HG03342 (cell line): ENCODE measurements at regions not wholly inside any gene's neighbourhood (a gene's known extent, or its start where the extent isn't known, plus 50 kb on each side); places are given as distances from the start of the nearest gene placed in this dataset.

ENCODE experiments used
- ATAC-seq: cut with Tn5 transposase; IDR thresholded peaks from one replicate; pipeline ENCODE4 v1.9.1; 2021; ENCODE audit warnings: mild to moderate bottlenecking, moderate library complexity; ENCODE audit not compliant: unreplicated experiment

GRCh38 chr1:105934806-105935205 lies 1121.7 kb upstream of the PRMT6 start:
- ATAC-seq: no peak

GRCh38 chr1:105964879-105965278 lies 1091.6 kb upstream of the PRMT6 start:
- ATAC-seq: no peak

GRCh38 chr1:105997516-105997915 lies 1059.0 kb upstream of the PRMT6 start:
- ATAC-seq: no peak

GRCh38 chr1:106022312-106022902 lies 1034.1 kb upstream of the PRMT6 start:
- ATAC-seq: peak; percentile 64

GRCh38 chr1:106027871-106028270 lies 1028.6 kb upstream of the PRMT6 start:
- no peak for ATAC-seq

GRCh38 chr1:106037526-106037925 lies 1018.9 kb upstream of the PRMT6 start:
- no peak for ATAC-seq

GRCh38 chr1:106038260-106038659 lies 1018.2 kb upstream of the PRMT6 start:
- ATAC-seq: no peak

- no peak for ATAC-seq
These were observed 1012.5 kb upstream of the PRMT6 start for GRCh38 chr1:106043971-106044370.

- ATAC-seq: no peak
These were observed 1009.3 kb upstream of the PRMT6 start for GRCh38 chr1:106047210-106047609.

- no peak for ATAC-seq
These were observed 1006.9 kb upstream of the PRMT6 start for GRCh38 chr1:106049595-106049994.

- no peak for ATAC-seq
These were observed 1000.6 kb upstream of the PRMT6 start for GRCh38 chr1:106055855-106056254.

- no peak for ATAC-seq
These were observed 994.6 kb upstream of the PRMT6 start for GRCh38 chr1:106061586-106062495.

- no peak for ATAC-seq
These were observed 993.0 kb upstream of the PRMT6 start for GRCh38 chr1:106063510-106063909.

- peak; percentile 78 for ATAC-seq
These were observed 983.4 kb upstream of the PRMT6 start for GRCh38 chr1:106072909-106073600.

GRCh38 chr1:106080608-106081325 lies 975.7 kb upstream of the PRMT6 start:
- no peak for ATAC-seq

GRCh38 chr1:106111044-106111443 lies 945.4 kb upstream of the PRMT6 start:
- ATAC-seq: no peak

- ATAC-seq: no peak
These were observed 942.6 kb upstream of the PRMT6 start for GRCh38 chr1:106113851-106114250.

- ATAC-seq: no peak
These were observed 935.7 kb upstream of the PRMT6 start for GRCh38 chr1:106120789-106121188.

- no peak for ATAC-seq
These were observed 934.7 kb upstream of the PRMT6 start for GRCh38 chr1:106121728-106122127.

GRCh38 chr1:106134561-106134960 lies 921.9 kb upstream of the PRMT6 start:
- no peak for ATAC-seq

GRCh38 chr1:106173101-106173500 lies 883.4 kb upstream of the PRMT6 start:
- no peak for ATAC-seq
